Esophagus muscularis mucosa (tissue), 4 donors: ENCODE measurements at regions not wholly inside any gene's neighbourhood (a gene's known extent, or its start where the extent isn't known, plus 50 kb on each side); places are given as distances from the start of the nearest gene placed in this dataset.

Experiments used
- DNase-seq: peaks from one replicate; pipeline ENCODE4 v3.0.0-alpha.2; 2017; ENCODE audit errors: extremely low spot score
- H3K27ac ChIP-seq, 4 donors: fragments of 200-600 bp; sonication (generic); replicated peaks in 1 of 4; 1 replicate in 3 of 4; 2 replicates in 1 of 4; pipeline ENCODE4 v1.5.1; 2016 to 2019; ENCODE audit warnings: mild to moderate bottlenecking in 1 of 4
- H3K27me3 ChIP-seq, 4 donors: fragments of 200-600 bp; sonication (generic); one replicate each; pipeline versions ENCODE4 v1.5.1 to v1.6.0; 2016 to 2019
- H3K36me3 ChIP-seq, 4 donors: fragments of 200-600 bp; sonication (generic); one replicate each; pipeline ENCODE4 v1.5.1; 2016 to 2019
- H3K4me1 ChIP-seq, 4 donors: fragments of 200-600 bp; sonication (generic); one replicate each; pipeline ENCODE4 v1.5.1; 2016 to 2019
- H3K4me3 ChIP-seq, 4 donors: fragments of 200-600 bp; sonication (generic); 1 replicate in 2 of 4; 2 replicates in 2 of 4; pipeline ENCODE4 v1.5.1; 2016 to 2019; ENCODE audit warnings: mild to moderate bottlenecking in 4 of 4, moderate library complexity in 1 of 4
- H3K9me3 ChIP-seq, 4 donors: fragments of 200-600 bp; sonication (generic); 1 replicate in 3 of 4; 2 replicates in 1 of 4; pipeline ENCODE4 v1.5.1; 2016 to 2019
- CTCF ChIP-seq, 3 experiments: fragments of 200-600 bp in 2 of 3; fragments of 450-650 bp in 1 of 3; sonication (generic) in 2 of 3; IDR thresholded peaks; one replicate each; pipeline ENCODE4 v1.5.1; 2017 to 2019; ENCODE audit warnings: antibody characterized with exemption in 3 of 3, mild to moderate bottlenecking in 2 of 3, moderate library complexity in 1 of 3
- EP300 ChIP-seq: sonication (generic); formaldehyde crosslinking; IDR thresholded peaks from one replicate; pipeline ENCODE4 v1.6.1; 2017; ENCODE audit warnings: antibody characterized with exemption
- POLR2A ChIP-seq: fragments of 450-650 bp; IDR thresholded peaks from one replicate; pipeline ENCODE4 v1.6.1; 2017; ENCODE audit warnings: antibody characterized with exemption, moderate library complexity, mild to moderate bottlenecking, low read depth
- POLR2AphosphoS5 ChIP-seq, 2 donors: sonication (generic); formaldehyde crosslinking; IDR thresholded peaks; one replicate each; pipeline ENCODE4 v1.6.1; 2017; ENCODE audit warnings: antibody characterized with exemption in 2 of 2
- WGBS: methylation state at CpG from one replicate; pipeline ENCODE4 v1.1.5; 2018; 5-methylcytosine and 5-hydroxymethylcytosine counted together
- intact Hi-C: fragments of 100-400 bp; cut with DNase I; formaldehyde crosslinking; loops from one replicate; pipeline ENCODE4 v1.15.1; 2023

GRCh38 chr14:76551906-76552305 lies 176.0 kb downstream of the ESRRB start:
- H3K27me3 ChIP-seq: peaks cover 0 to 2% (median 0%) of the 10 kb centered on the region in 4 donors
- no peak overlapping the region for H3K27ac ChIP-seq
- H3K36me3 ChIP-seq: no peaks in the 10 kb centered on the region
- no peaks in the 10 kb centered on the region for H3K9me3 ChIP-seq
- no peak for DNase-seq
- no peak overlapping the region for H3K4me3 ChIP-seq
- 67% methylated on average over 4 of the region's 4 CpGs for WGBS
- intact Hi-C loops: no loop called here
- no peak for TF ChIP-seq EP300
- TF ChIP-seq POLR2AphosphoS5 (IDR thresholded peaks at IDR 0.05): no peak
- no peak for TF ChIP-seq CTCF (IDR thresholded peaks at IDR 0.05)
- TF ChIP-seq POLR2A: no peak
- H3K4me1 ChIP-seq: no peaks in the 10 kb centered on the region

DNA sequence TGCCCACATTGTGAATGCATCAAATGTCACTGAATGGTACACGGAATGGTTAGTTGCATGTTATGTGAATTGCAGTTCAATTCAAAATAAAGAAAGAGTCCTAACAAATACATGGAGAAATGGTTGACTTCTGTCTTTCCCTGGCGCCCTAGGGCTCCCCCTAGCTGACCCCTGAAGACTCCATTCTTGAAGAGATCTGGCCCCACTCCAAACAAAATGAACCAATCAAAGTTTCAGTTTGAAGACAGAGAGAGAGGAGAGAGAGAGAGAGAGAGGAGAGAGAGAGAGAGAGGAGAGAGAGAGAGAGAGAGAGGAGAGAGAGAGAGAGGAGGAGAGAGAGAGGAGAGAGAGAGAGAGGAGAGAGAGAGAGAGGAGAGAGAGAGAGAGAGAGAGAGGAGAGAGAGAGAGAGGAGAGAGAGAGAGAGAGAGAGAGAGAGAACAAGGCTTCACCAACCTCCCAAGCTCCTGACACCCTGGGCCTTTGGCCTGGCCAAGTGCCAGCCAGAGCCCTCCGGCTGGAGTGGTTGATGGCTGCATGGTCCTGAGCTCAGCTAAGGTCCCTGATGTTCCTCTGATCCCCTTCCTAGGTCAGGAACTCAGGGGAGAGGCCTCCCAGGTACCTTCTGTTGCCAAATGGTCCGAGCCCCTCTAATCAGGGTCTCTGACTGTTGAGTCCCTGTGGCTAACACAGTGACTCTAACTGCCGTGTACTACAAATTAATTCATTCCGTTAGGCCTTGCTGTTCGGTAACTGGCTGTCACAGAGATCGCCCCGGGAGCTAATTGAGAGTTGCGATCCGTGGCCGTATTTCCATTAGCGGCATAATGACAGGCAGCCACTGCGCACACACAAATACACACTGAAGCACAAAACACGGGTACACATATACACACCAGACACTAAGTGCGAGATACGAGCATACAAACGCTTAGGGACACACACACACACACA lies 188.8 kb downstream of the ESRRB start:
- Histone ChIP-seq H3K27ac (no peak overlapping the region), H3K36me3 (no peaks in the 10 kb centered on the region), H3K4me3 (no peak overlapping the region), H3K27me3 (no peaks in the 10 kb centered on the region), H3K4me1 (no peaks in the 10 kb centered on the region), H3K9me3 (peaks cover 0 to 6% (median 0%) of the 10 kb centered on the region in 4 donors)
- TF ChIP-seq POLR2A (no peak), POLR2AphosphoS5 (IDR thresholded peaks at IDR 0.05) (no peak), CTCF (IDR thresholded peaks at IDR 0.05) (no peak), EP300 (no peak)
- DNase-seq: no peak
- 87% methylated on average over 18 of the region's 18 CpGs for WGBS
- intact Hi-C loops: no loop called here

DNA sequence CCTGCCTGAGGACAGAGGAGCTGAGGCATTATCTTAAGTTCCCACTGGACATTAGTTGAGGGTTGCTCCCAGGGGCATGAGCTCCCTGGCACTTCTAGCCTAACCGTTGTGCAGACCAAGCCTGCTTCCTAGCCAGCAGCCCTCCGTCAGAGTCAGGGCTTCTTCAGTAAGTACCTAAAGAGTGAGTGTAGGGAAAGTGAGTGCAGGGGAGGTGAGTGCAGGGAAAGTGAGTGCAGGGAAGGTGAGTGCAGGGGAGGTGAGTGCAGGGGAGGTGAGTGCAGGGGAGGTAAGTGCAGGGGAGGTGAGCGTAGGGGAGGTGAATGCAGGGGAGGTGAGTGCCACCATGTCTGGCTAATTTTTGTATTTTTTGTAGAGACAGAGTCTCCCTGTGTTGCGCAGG lies 190.5 kb downstream of the ESRRB start:
- 81% methylated on average over 4 of the region's 4 CpGs for WGBS
- intact Hi-C loops: no loop called here
- TF ChIP-seq POLR2AphosphoS5 (IDR thresholded peaks at IDR 0.05) (no peak), POLR2A (no peak), CTCF (IDR thresholded peaks at IDR 0.05) (no peak), EP300 (no peak)
- H3K27me3 ChIP-seq: no peaks in the 10 kb centered on the region
- no peaks in the 10 kb centered on the region for H3K36me3 ChIP-seq
- no peak overlapping the region for H3K4me3 ChIP-seq
- H3K27ac ChIP-seq: no peak overlapping the region
- no peaks in the 10 kb centered on the region for H3K4me1 ChIP-seq
- peaks cover 0 to 6% (median 0%) of the 10 kb centered on the region in 4 donors for H3K9me3 ChIP-seq
- no peak for DNase-seq

GRCh38 chr14:76574416-76575095 lies 186.7 kb upstream of the VASH1 start:
- H3K27me3 ChIP-seq: peaks cover 0 to 20% (median 0%) of the 10 kb centered on the region in 4 donors
- H3K9me3 ChIP-seq: peaks cover 0 to 5% (median 0%) of the 10 kb centered on the region in 4 donors
- no peak for DNase-seq
- H3K4me1 ChIP-seq: peaks cover 0 to 8% (median 0%) of the 10 kb centered on the region in 4 donors
- intact Hi-C loops: no loop called here
- no peak overlapping the region for H3K4me3 ChIP-seq
- 59% methylated on average over 22 of the region's 22 CpGs for WGBS
- no peaks in the 10 kb centered on the region for H3K36me3 ChIP-seq
- H3K27ac ChIP-seq: no peak overlapping the region
- TF ChIP-seq CTCF (IDR thresholded peaks at IDR 0.05) (no peak), POLR2A (no peak), EP300 (no peak), POLR2AphosphoS5 (IDR thresholded peaks at IDR 0.05) (no peak)
